GM12891 (cell line): ENCODE measurements at regions not wholly inside any gene's neighbourhood (a gene's known extent, or its start where the extent isn't known, plus 50 kb on each side); places are given as distances from the start of the nearest gene placed in this dataset.

Experiments used
- DNase-seq: peaks from one replicate; pipeline ENCODE4 v3.0.0; 2011; ENCODE audit warnings: low spot score; ENCODE audit not compliant: insufficient read length
- FAIRE-seq: peaks from 2 replicates; lab custom pipeline; 2011; peaks lifted over from hg19 to GRCh38; lab: Jason Lieb, UNC
- PAX5 ChIP-seq: IDR thresholded peaks from 2 replicates; pipeline ENCODE4 v1.6.1; 2011; ENCODE audit warnings: low read length, moderate library complexity, mild to moderate bottlenecking; ENCODE audit not compliant: insufficient read depth, severe bottlenecking
- POLR2A ChIP-seq: IDR thresholded peaks from 2 replicates; pipeline ENCODE4 v1.6.1; 2011; ENCODE audit warnings: low read depth, low read length, control low read depth
- POLR2AphosphoS5 ChIP-seq: IDR thresholded peaks from 2 replicates; pipeline ENCODE4 v1.6.1; 2011; ENCODE audit warnings: low read depth, low read length, control low read depth
- POU2F2 ChIP-seq: IDR thresholded peaks from 2 replicates; pipeline ENCODE4 v1.6.1; 2011; ENCODE audit warnings: low read depth, mild to moderate bottlenecking, control low read depth, low read length, moderate library complexity
- SPI1 ChIP-seq: IDR thresholded peaks from 2 replicates; pipeline ENCODE4 v1.6.1; 2011; ENCODE audit warnings: low read depth, low read length, control low read depth
- TAF1 ChIP-seq: IDR thresholded peaks from 2 replicates; pipeline ENCODE4 v1.6.1; 2011; ENCODE audit warnings: low read depth, low read length, control low read depth

GRCh38 chr2:190820416-190820815, 60.2 kb upstream of the GLS start:
- no peak for TF ChIP-seq POU2F2
- no peak for TF ChIP-seq SPI1
- no peak for TF ChIP-seq POLR2A
- TF ChIP-seq PAX5 = no peak
- no peak for TF ChIP-seq POLR2AphosphoS5
- TF ChIP-seq TAF1 = no peak
- no peak for DNase-seq
- FAIRE-seq = no peak

GRCh38 chr2:190822043-190822442, 58.6 kb upstream of the GLS start:
- FAIRE-seq (no peak), DNase-seq (no peak)
- TF ChIP-seq POLR2A (no peak), SPI1 (no peak), POLR2AphosphoS5 (no peak)

- TF ChIP-seq POLR2AphosphoS5 = no peak
- TF ChIP-seq TAF1 = no peak
- TF ChIP-seq POLR2A = no peak
- TF ChIP-seq PAX5 = no peak
- TF ChIP-seq SPI1 = no peak
- no peak for TF ChIP-seq POU2F2
- no peak for FAIRE-seq
- no peak for DNase-seq
These were observed 52.9 kb upstream of the GLS start for GRCh38 chr2:190827720-190828119.

GRCh38 chr2:190829642-190830041, 51.0 kb upstream of the GLS start:
- FAIRE-seq (no peak), DNase-seq (no peak)
- TF ChIP-seq TAF1 (no peak), POU2F2 (no peak), POLR2AphosphoS5 (no peak), SPI1 (no peak), POLR2A (no peak), PAX5 (no peak)
